Neural progenitor cell (in vitro differentiated cells): ENCODE measurements at regions not wholly inside any gene's neighbourhood (a gene's known extent, or its start where the extent isn't known, plus 50 kb on each side); places are given as distances from the start of the nearest gene placed in this dataset.

Experiments
- DNase-seq: peaks from one replicate; pipeline ENCODE4 v3.0.0-alpha.2; 2016; ENCODE audit warnings: low spot score
- H2AFZ ChIP-seq: fragments of 200-600 bp; sonication (generic); replicated peaks from 2 replicates; pipeline ENCODE4 v1.6.1; 2016; ENCODE audit warnings: antibody characterized with exemption
- H3F3A ChIP-seq: fragments of 200-600 bp; sonication (generic); 2 replicates; pipeline ENCODE4 v1.6.1; 2016; ENCODE audit warnings: antibody characterized with exemption, low read depth
- H3K27ac ChIP-seq: fragments of 200-600 bp; sonication (generic); 2 replicates; pipeline ENCODE4 v1.5.1; 2016; ENCODE audit warnings: mild to moderate bottlenecking
- H3K27me3 ChIP-seq: fragments of 200-600 bp; sonication (generic); 2 replicates; pipeline ENCODE4 v1.6.1; 2016; ENCODE audit warnings: mild to moderate bottlenecking, moderate library complexity
- H3K36me3 ChIP-seq: fragments of 200-600 bp; sonication (generic); 2 replicates; pipeline ENCODE4 v1.5.1; 2016
- H3K4me1 ChIP-seq: fragments of 200-600 bp; sonication (generic); 2 replicates; pipeline ENCODE4 v1.6.1; 2016; ENCODE audit warnings: mixed run types
- H3K4me2 ChIP-seq: fragments of 200-600 bp; sonication (generic); 2 replicates; pipeline ENCODE4 v1.6.1; 2016
- H3K4me3 ChIP-seq: fragments of 200-600 bp; sonication (generic); 2 replicates; pipeline ENCODE4 v1.5.1; 2016
- H3K79me2 ChIP-seq: fragments of 200-600 bp; sonication (generic); 2 replicates; pipeline ENCODE4 v1.6.1; 2016; ENCODE audit warnings: low read depth
- H3K9ac ChIP-seq: fragments of 200-600 bp; sonication (generic); 2 replicates; pipeline ENCODE4 v1.6.1; 2016
- H3K9me3 ChIP-seq: fragments of 200-600 bp; sonication (generic); 2 replicates; pipeline ENCODE4 v1.5.1; 2016; ENCODE audit warnings: low read depth
- H4K20me1 ChIP-seq: fragments of 200-600 bp; sonication (generic); 2 replicates; pipeline ENCODE4 v1.6.1; 2016; ENCODE audit warnings: low read depth
- H3K27ac Mint-ChIP-seq: 3 replicates; pipeline ENCODE4 v1.8.0; 2021; ENCODE audit warnings: mixed read lengths
- H3K27me3 Mint-ChIP-seq: 2 replicates; pipeline ENCODE4 v1.8.0; 2022; ENCODE audit warnings: low read depth, mild to moderate bottlenecking, inconsistent platforms, moderate library complexity, mixed read lengths; ENCODE audit not compliant: insufficient read depth
- H3K36me3 Mint-ChIP-seq: 3 replicates; pipeline ENCODE4 v1.8.0; 2021; ENCODE audit warnings: mixed read lengths
- H3K4me1 Mint-ChIP-seq: 3 replicates; pipeline ENCODE4 v1.8.0; 2021; ENCODE audit warnings: mixed read lengths
- H3K4me3 Mint-ChIP-seq: 3 replicates; pipeline ENCODE4 v1.8.0; 2021; ENCODE audit warnings: mild to moderate bottlenecking, moderate library complexity, mixed read lengths
- H3K9me3 Mint-ChIP-seq: 3 replicates; pipeline ENCODE4 v1.8.0; 2020; ENCODE audit warnings: mixed read lengths
- CTCF ChIP-seq: fragments of 200-600 bp; sonication (generic); IDR thresholded peaks from 2 replicates; pipeline ENCODE4 v1.5.1; 2017; ENCODE audit warnings: antibody characterized with exemption, mild to moderate bottlenecking
- EZH2 ChIP-seq: fragments of 200-600 bp; sonication (generic); IDR thresholded peaks from 2 replicates; pipeline ENCODE4 v1.6.1; 2017; ENCODE audit warnings: antibody characterized with exemption, mild to moderate bottlenecking, moderate library complexity
- EZH2phosphoT487 ChIP-seq: fragments of 200-600 bp; sonication (generic); IDR thresholded peaks from 2 replicates; pipeline ENCODE4 v1.6.1; 2017; ENCODE audit warnings: antibody characterized with exemption

DNA sequence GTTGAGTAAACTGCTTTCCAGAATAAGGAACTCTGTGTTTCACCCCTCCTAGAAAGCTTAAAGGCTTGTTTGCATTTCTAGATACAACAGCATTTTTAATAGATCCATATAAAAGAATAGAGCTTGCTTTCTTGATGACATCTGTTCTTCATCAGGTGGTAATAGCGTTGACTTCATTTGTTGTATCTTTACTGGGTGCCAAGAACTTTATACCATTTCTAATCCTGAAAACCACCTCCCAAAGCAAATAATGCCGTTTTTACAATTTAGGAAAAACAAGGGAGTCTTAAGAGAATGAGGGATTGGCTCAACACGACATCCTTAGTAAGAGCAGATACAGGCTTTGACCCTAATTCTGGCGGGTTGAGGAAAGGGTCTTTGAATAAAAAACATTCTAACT is 993.4 kb downstream of the TYW1 start:
- no peaks in the 10 kb centered on the region for H3K79me2 ChIP-seq
- no peaks in the 10 kb centered on the region for H3K27me3 ChIP-seq
- no peak for TF ChIP-seq EZH2phosphoT487
- TF ChIP-seq EZH2, result no peak
- TF ChIP-seq CTCF, result no peak
- H3K27ac ChIP-seq, result no peak overlapping the region
- no peaks in the 10 kb centered on the region for H3F3A ChIP-seq
- Mint-ChIP-seq H3K27ac (no peak overlapping the region), H3K36me3 (no peaks in the 10 kb centered on the region), H3K9me3 (no peaks in the 10 kb centered on the region), H3K4me3 (no peak overlapping the region), H3K27me3 (peaks cover 12% of the 10 kb centered on the region), H3K4me1 (no peaks in the 10 kb centered on the region)
- no peak overlapping the region for H2AFZ ChIP-seq
- no peaks in the 10 kb centered on the region for H4K20me1 ChIP-seq
- H3K36me3 ChIP-seq, result no peaks in the 10 kb centered on the region
- H3K9me3 ChIP-seq, result no peaks in the 10 kb centered on the region
- H3K4me2 ChIP-seq, result no peak overlapping the region
- no peak overlapping the region for H3K4me3 ChIP-seq
- DNase-seq, result no peak
- no peak overlapping the region for H3K9ac ChIP-seq
- H3K4me1 ChIP-seq, result no peaks in the 10 kb centered on the region

DNA sequence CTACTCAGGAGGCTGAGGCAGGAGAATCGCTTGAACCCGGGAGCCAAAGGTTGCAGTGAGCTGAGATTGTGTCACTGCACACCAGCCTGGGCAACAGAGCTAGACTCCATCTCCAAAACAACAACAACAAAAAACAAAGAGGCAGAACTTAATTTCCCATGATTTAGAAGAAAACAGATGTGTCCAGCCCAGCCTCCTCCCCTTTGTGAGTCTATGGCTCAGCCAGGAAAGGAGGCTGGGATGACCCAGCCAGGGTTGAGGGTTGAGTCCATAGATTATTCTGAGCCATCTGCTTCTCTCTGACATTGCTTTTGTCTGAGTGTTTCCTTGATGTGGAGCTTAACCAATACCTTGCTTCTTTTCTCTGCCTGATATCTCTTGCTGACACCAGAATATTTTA is 994.1 kb downstream of the TYW1 start:
- no peak overlapping the region for H3K9ac ChIP-seq
- no peak for DNase-seq
- H3K9me3 Mint-ChIP-seq, result no peaks in the 10 kb centered on the region
- no peaks in the 10 kb centered on the region for H3K9me3 ChIP-seq
- no peaks in the 10 kb centered on the region for H3F3A ChIP-seq
- TF ChIP-seq EZH2 (no peak), EZH2phosphoT487 (no peak), CTCF (no peak)
- no peak overlapping the region for H3K27ac ChIP-seq
- no peak overlapping the region for H3K4me3 ChIP-seq
- no peaks in the 10 kb centered on the region for H3K4me1 ChIP-seq
- H3K79me2 ChIP-seq, result no peaks in the 10 kb centered on the region
- no peaks in the 10 kb centered on the region for H3K4me1 Mint-ChIP-seq
- no peak overlapping the region for H2AFZ ChIP-seq
- H3K36me3 ChIP-seq, result no peaks in the 10 kb centered on the region
- H3K27me3 ChIP-seq, result no peaks in the 10 kb centered on the region
- no peak overlapping the region for H3K4me3 Mint-ChIP-seq
- H3K36me3 Mint-ChIP-seq, result no peaks in the 10 kb centered on the region
- H3K27me3 Mint-ChIP-seq, result peaks cover 10% of the 10 kb centered on the region
- no peaks in the 10 kb centered on the region for H4K20me1 ChIP-seq
- no peak overlapping the region for H3K27ac Mint-ChIP-seq
- no peak overlapping the region for H3K4me2 ChIP-seq

DNA sequence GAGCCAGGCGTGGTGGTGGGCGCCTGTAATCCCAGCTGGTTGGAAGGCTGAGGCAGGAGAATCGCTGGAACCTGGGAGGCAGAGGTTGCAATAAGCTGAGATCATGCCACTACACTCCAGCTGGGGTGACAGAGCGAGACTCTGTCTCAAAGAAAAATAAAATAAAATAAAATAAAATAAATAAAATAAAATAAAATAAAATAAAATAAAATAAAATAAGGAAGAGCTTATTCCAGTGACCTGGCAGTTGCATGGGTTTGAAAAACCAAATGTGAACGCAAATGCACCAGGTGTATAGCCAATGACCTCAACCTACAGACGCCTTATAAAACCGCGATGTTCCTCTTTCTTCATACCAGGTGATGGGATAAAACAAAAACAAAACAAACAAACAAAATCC is 995.7 kb downstream of the TYW1 start:
- Histone ChIP-seq H3K4me1 (no peaks in the 10 kb centered on the region), H4K20me1 (no peaks in the 10 kb centered on the region), H3F3A (no peaks in the 10 kb centered on the region), H3K9ac (no peak overlapping the region), H3K4me3 (no peak overlapping the region), H3K4me2 (no peak overlapping the region), H3K27me3 (no peaks in the 10 kb centered on the region), H2AFZ (no peak overlapping the region), H3K79me2 (no peaks in the 10 kb centered on the region), H3K9me3 (no peaks in the 10 kb centered on the region), H3K27ac (no peak overlapping the region), H3K36me3 (no peaks in the 10 kb centered on the region)
- no peak for DNase-seq
- Mint-ChIP-seq H3K9me3 (no peaks in the 10 kb centered on the region), H3K4me1 (no peaks in the 10 kb centered on the region), H3K27me3 (peaks cover 8% of the 10 kb centered on the region), H3K27ac (no peak overlapping the region), H3K36me3 (no peaks in the 10 kb centered on the region), H3K4me3 (no peak overlapping the region)
- TF ChIP-seq EZH2, result no peak
- TF ChIP-seq EZH2phosphoT487, result no peak
- no peak for TF ChIP-seq CTCF

DNA sequence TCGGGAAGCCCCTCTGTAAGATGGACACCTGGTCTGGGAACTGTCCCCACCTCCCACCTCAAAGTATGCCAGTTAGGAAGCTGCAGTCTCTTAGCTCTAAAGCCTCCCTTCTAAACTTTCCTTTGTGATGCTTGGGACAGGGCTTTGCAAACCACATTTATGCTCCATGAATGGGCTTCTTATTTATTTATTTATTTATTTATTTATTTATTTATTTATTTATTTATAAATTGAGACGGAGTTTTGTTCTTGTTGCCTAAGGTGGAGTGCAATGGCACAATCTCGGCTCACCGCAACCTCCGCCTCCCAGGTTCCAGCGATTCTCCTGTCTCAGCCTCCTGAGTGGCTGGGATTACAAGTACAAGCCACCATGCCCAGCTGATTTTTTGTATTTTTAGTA is 1009.4 kb downstream of the TYW1 start:
- Histone ChIP-seq H3K4me1 (no peaks in the 10 kb centered on the region), H3K9ac (no peak overlapping the region), H3F3A (no peaks in the 10 kb centered on the region), H3K79me2 (no peaks in the 10 kb centered on the region), H3K36me3 (no peaks in the 10 kb centered on the region), H3K27ac (no peak overlapping the region), H3K9me3 (no peaks in the 10 kb centered on the region), H4K20me1 (no peaks in the 10 kb centered on the region), H2AFZ (no peak overlapping the region), H3K27me3 (no peaks in the 10 kb centered on the region), H3K4me2 (no peak overlapping the region), H3K4me3 (no peak overlapping the region)
- Mint-ChIP-seq H3K36me3 (no peaks in the 10 kb centered on the region), H3K9me3 (no peaks in the 10 kb centered on the region), H3K27ac (no peak overlapping the region), H3K27me3 (peaks cover 2% of the 10 kb centered on the region), H3K4me1 (no peaks in the 10 kb centered on the region), H3K4me3 (no peak overlapping the region)
- no peak for DNase-seq
- TF ChIP-seq EZH2, result no peak
- TF ChIP-seq EZH2phosphoT487, result no peak
- no peak for TF ChIP-seq CTCF
